ENCODE measurements at regions not wholly inside any gene's neighbourhood (a gene's known extent, or its start where the extent isn't known, plus 50 kb on each side); places are given as distances from the start of the nearest gene placed in this dataset.

GRCh38 chr4:177064116-177064515, 245.6 kb upstream of the NEIL3 start:
- H3K27me3 Mint-ChIP-seq (ENCODE audit: low read depth): peaks cover 6% of the 10 kb centered on the region
- TF ChIP-seq CTCF (IDR thresholded peaks at IDR 0.05): no peak
- H3K36me3 Mint-ChIP-seq (ENCODE audit: low read depth): peaks cover 3% of the 10 kb centered on the region
- H3K9me3 Mint-ChIP-seq (ENCODE audit: low read depth): peaks cover 9% of the 10 kb centered on the region
- H3K4me3 Mint-ChIP-seq (ENCODE audit: unreplicated experiment): no peak overlapping the region
- no peak for DNase-seq (ENCODE audit: low spot score)
- peaks cover 3% of the 10 kb centered on the region for H3K4me1 Mint-ChIP-seq (ENCODE audit: low read depth)
- no peak overlapping the region for H3K27ac Mint-ChIP-seq (ENCODE audit: unreplicated experiment)

GRCh38 chr4:177064729-177065394, 244.8 kb upstream of the NEIL3 start:
- Mint-ChIP-seq H3K4me1 (ENCODE audit: low read depth) (peaks cover 3% of the 10 kb centered on the region), H3K27me3 (ENCODE audit: low read depth) (peaks cover 3% of the 10 kb centered on the region), H3K36me3 (ENCODE audit: low read depth) (peaks cover 3% of the 10 kb centered on the region), H3K27ac (ENCODE audit: unreplicated experiment) (no peak overlapping the region), H3K9me3 (ENCODE audit: low read depth) (peaks cover 9% of the 10 kb centered on the region), H3K4me3 (ENCODE audit: unreplicated experiment) (no peak overlapping the region)
- no peak for TF ChIP-seq CTCF (IDR thresholded peaks at IDR 0.05)
- no peak for DNase-seq (ENCODE audit: low spot score)

- peaks cover 9% of the 10 kb centered on the region for H3K9me3 Mint-ChIP-seq (ENCODE audit: low read depth)
- H3K4me3 Mint-ChIP-seq (ENCODE audit: unreplicated experiment): no peak overlapping the region
- no peak overlapping the region for H3K27ac Mint-ChIP-seq (ENCODE audit: unreplicated experiment)
- peaks cover 3% of the 10 kb centered on the region for H3K27me3 Mint-ChIP-seq (ENCODE audit: low read depth)
- no peak for DNase-seq (ENCODE audit: low spot score)
- TF ChIP-seq CTCF (IDR thresholded peaks at IDR 0.05): no peak
- peaks cover 3% of the 10 kb centered on the region for H3K36me3 Mint-ChIP-seq (ENCODE audit: low read depth)
- H3K4me1 Mint-ChIP-seq (ENCODE audit: low read depth): peaks cover 3% of the 10 kb centered on the region
Observed at GRCh38 chr4:177066746-177067145, 242.9 kb upstream of the NEIL3 start.

- H3K4me3 Mint-ChIP-seq (ENCODE audit: unreplicated experiment): no peak overlapping the region
- H3K36me3 Mint-ChIP-seq (ENCODE audit: low read depth): no peaks in the 10 kb centered on the region
- H3K9me3 Mint-ChIP-seq (ENCODE audit: low read depth): peaks cover 3% of the 10 kb centered on the region
- no peak for DNase-seq (ENCODE audit: low spot score)
- peaks cover 5% of the 10 kb centered on the region for H3K27me3 Mint-ChIP-seq (ENCODE audit: low read depth)
- no peak for TF ChIP-seq CTCF (IDR thresholded peaks at IDR 0.05)
- no peaks in the 10 kb centered on the region for H3K4me1 Mint-ChIP-seq (ENCODE audit: low read depth)
- H3K27ac Mint-ChIP-seq (ENCODE audit: unreplicated experiment): no peak overlapping the region
Observed at GRCh38 chr4:177070533-177071058, 239.1 kb upstream of the NEIL3 start.

- Mint-ChIP-seq H3K4me1 (ENCODE audit: low read depth) (no peaks in the 10 kb centered on the region), H3K4me3 (ENCODE audit: unreplicated experiment) (no peak overlapping the region), H3K27ac (ENCODE audit: unreplicated experiment) (no peak overlapping the region), H3K9me3 (ENCODE audit: low read depth) (no peaks in the 10 kb centered on the region), H3K36me3 (ENCODE audit: low read depth) (no peaks in the 10 kb centered on the region), H3K27me3 (ENCODE audit: low read depth) (peaks cover 15% of the 10 kb centered on the region)
- no peak for TF ChIP-seq CTCF (IDR thresholded peaks at IDR 0.05)
- no peak for DNase-seq (ENCODE audit: low spot score)
Observed at GRCh38 chr4:177077095-177077971, 232.3 kb upstream of the NEIL3 start.
